SK-N-SH treated with all-trans-retinoic acid at 6 μM for 48 hours (cell line): ENCODE measurements at regions not wholly inside any gene's neighbourhood (a gene's known extent, or its start where the extent isn't known, plus 50 kb on each side); places are given as distances from the start of the nearest gene placed in this dataset.
"Not testable (repeated sequence)": the region's sequence is repeated elsewhere in the genome, so short reads cannot be mapped to it uniquely, and the experiment has no call there.

ENCODE experiments used
- ATAC-seq: fragments of 200-7000 bp; cut with Tn5 transposase; 3 replicates; pipeline ENCODE4 v1.9.1; 2020; ENCODE audit warnings: mild to moderate bottlenecking, moderate library complexity
- ARNTL ChIP-seq: fragments of 450-650 bp; formaldehyde crosslinking; IDR thresholded peaks from 2 replicates; pipeline ENCODE4 v1.5.0; 2020; ENCODE audit warnings: low read depth, mild to moderate bottlenecking, moderate library complexity, borderline replicate concordance
- BACH2 ChIP-seq: fragments of 250-450 bp; sonication (Bioruptor Pico); IDR thresholded peaks from 2 replicates; pipeline ENCODE4 v1.9.0; 2021; ENCODE audit warnings: mild to moderate bottlenecking, borderline replicate concordance
- CSDC2 ChIP-seq: fragments of 250-450 bp; sonication (Bioruptor Pico); IDR thresholded peaks from 2 replicates; pipeline ENCODE4 v1.5.0; 2020; ENCODE audit warnings: mild to moderate bottlenecking, moderate library complexity
- CSRNP3 ChIP-seq: fragments of 250-450 bp; sonication (Bioruptor Pico); IDR thresholded peaks from 2 replicates; pipeline ENCODE4 v1.5.1; 2021; ENCODE audit warnings: mild to moderate bottlenecking, moderate library complexity
- ESRRG ChIP-seq: fragments of 250-450 bp; sonication (Bioruptor Pico); IDR thresholded peaks from 2 replicates; pipeline ENCODE4 v1.6.1; 2021; ENCODE audit warnings: mild to moderate bottlenecking
- GLIS3 ChIP-seq: fragments of 250-450 bp; sonication (Bioruptor Pico); IDR thresholded peaks from 2 replicates; pipeline ENCODE4 v1.5.0; 2020; ENCODE audit warnings: mild to moderate bottlenecking, moderate library complexity
- ISL1 ChIP-seq: fragments of 250-450 bp; sonication (Bioruptor Pico); IDR thresholded peaks from 2 replicates; pipeline ENCODE4 v2.1.2; 2022; ENCODE audit warnings: mild to moderate bottlenecking, moderate library complexity
- OSR1 ChIP-seq: fragments of 250-450 bp; sonication (Bioruptor Pico); IDR thresholded peaks from 2 replicates; pipeline ENCODE4 v1.8.0; 2022; ENCODE audit warnings: moderate library complexity, mild to moderate bottlenecking, inconsistent platforms
- PATZ1 ChIP-seq: fragments of 250-450 bp; sonication (Bioruptor Pico); IDR thresholded peaks from 2 replicates; pipeline ENCODE4 v1.8.0; 2020; ENCODE audit warnings: mild to moderate bottlenecking, moderate library complexity, borderline replicate concordance
- POU6F1 ChIP-seq: fragments of 250-450 bp; sonication (Bioruptor Pico); IDR thresholded peaks from 2 replicates; pipeline ENCODE4 v1.8.0; 2021; ENCODE audit warnings: low read depth, mild to moderate bottlenecking, moderate library complexity, borderline replicate concordance
- PPARA ChIP-seq: fragments of 250-450 bp; sonication (Bioruptor Pico); IDR thresholded peaks from 2 replicates; pipeline ENCODE4 v1.5.0; 2020; ENCODE audit warnings: mild to moderate bottlenecking, borderline replicate concordance
- RARB ChIP-seq: fragments of 250-450 bp; sonication (Bioruptor Pico); IDR thresholded peaks from 2 replicates; pipeline ENCODE4 v1.8.0; 2021; ENCODE audit warnings: mild to moderate bottlenecking, moderate library complexity
- SNAI2 ChIP-seq: fragments of 250-450 bp; sonication (Bioruptor Pico); IDR thresholded peaks from 2 replicates; pipeline ENCODE4 v1.5.0; 2020; ENCODE audit warnings: mild to moderate bottlenecking, moderate library complexity
- TCF4 ChIP-seq: fragments of 250-450 bp; sonication (Bioruptor Pico); IDR thresholded peaks from 2 replicates; pipeline ENCODE4 v1.8.0; 2021; ENCODE audit warnings: mild to moderate bottlenecking, moderate library complexity, borderline replicate concordance
- TOX ChIP-seq: fragments of 250-450 bp; sonication (Bioruptor Pico); IDR thresholded peaks from 2 replicates; pipeline ENCODE4 v1.8.0; 2021; ENCODE audit warnings: mild to moderate bottlenecking, moderate library complexity, borderline replicate concordance
- TSHZ2 ChIP-seq: fragments of 250-450 bp; sonication (Bioruptor Pico); IDR thresholded peaks from 2 replicates; pipeline ENCODE4 v1.5.0; 2020; ENCODE audit warnings: mild to moderate bottlenecking, moderate library complexity
- ZC3H10 ChIP-seq: fragments of 250-450 bp; sonication (Bioruptor Pico); IDR thresholded peaks from 2 replicates; pipeline ENCODE4 v1.5.1; 2021; ENCODE audit warnings: mild to moderate bottlenecking, moderate library complexity
- ZFP3 ChIP-seq: fragments of 250-450 bp; sonication (Bioruptor Pico); IDR thresholded peaks from 2 replicates; pipeline ENCODE4 v1.5.0; 2020; ENCODE audit warnings: mild to moderate bottlenecking, moderate library complexity
- ZFP30 ChIP-seq: fragments of 450-650 bp; formaldehyde crosslinking; IDR thresholded peaks from 2 replicates; pipeline ENCODE4 v1.5.0; 2022; ENCODE audit warnings: mild to moderate bottlenecking, moderate library complexity
- ZNF565 ChIP-seq: fragments of 450-650 bp; formaldehyde crosslinking; conservative IDR thresholded peaks from 2 replicates; pipeline ENCODE4 v1.5.0; 2020; ENCODE audit warnings: low read depth, mild to moderate bottlenecking, moderate library complexity
- ZNF70 ChIP-seq: fragments of 450-650 bp; formaldehyde crosslinking; IDR thresholded peaks from 2 replicates; pipeline ENCODE4 v1.5.0; 2020; ENCODE audit warnings: mild to moderate bottlenecking, moderate library complexity
- TF ChIP-seq, protein P1 (sequence below): fragments of 250-450 bp; sonication (Bioruptor Pico); IDR thresholded peaks from 2 replicates; pipeline ENCODE4 v1.5.1; 2020; ENCODE audit warnings: low read depth, mild to moderate bottlenecking, moderate library complexity

DNA sequence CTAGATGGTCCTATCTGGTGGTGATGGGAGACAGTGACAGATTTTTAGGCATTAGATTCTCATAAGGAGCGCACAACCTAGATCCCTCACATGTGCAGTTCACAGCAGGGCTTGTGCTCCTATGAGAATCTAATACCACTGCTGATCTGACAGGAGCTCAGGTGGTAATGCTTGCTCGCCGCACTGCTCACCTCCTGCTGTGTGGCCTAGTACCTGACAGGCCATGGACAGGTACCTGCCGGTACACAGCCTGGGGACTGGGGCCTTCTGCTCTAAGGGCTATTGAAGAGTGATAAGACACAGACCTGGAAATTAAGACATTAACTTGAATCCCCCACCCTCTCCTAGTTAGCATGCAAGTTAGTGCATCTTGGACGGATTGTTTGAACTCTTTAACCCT is 64.4 kb downstream of the KLRB1 start:
- ATAC-seq, result not testable (repeated sequence)

DNA sequence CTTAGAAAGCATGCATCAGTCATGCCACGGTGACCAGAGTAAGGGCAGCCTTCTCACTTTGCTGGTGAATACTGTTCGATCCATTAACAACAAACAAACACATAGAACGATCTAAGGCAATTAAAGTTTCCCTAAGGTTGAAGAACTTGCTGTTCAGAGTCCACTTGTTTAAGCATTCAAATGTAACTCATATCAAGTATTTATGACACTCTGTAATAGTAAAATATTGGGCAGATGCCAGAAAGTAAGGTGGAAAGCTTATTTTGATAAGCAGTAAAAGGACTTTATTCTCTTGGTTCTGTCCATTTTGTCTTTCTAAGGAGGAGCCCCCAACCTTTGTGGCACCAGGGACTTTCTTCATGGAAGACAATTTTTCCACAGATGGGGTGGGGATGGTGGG is 64.9 kb downstream of the KLRB1 start:
- not testable (repeated sequence) for ATAC-seq

DNA sequence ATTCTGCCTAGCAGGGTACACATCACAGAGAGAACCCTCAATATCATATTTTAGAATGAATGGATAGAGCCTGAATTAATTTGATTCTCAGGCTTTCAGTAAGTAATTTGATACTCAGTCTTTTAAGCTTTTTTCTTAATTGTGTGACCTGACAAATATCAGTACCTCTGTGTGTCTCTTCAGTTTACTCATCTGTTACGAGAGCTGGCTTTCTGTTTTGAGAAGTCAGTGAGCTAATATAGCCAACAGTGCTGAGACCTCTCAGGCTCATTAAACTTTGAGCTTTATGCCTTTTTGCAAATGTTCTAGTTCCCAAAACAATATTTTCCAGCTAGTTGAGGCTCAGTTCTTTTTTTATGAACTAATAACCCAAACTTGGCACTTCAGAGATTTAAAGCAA is 91.8 kb downstream of the KLRB1 start:
- ATAC-seq, result not testable (repeated sequence)

DNA sequence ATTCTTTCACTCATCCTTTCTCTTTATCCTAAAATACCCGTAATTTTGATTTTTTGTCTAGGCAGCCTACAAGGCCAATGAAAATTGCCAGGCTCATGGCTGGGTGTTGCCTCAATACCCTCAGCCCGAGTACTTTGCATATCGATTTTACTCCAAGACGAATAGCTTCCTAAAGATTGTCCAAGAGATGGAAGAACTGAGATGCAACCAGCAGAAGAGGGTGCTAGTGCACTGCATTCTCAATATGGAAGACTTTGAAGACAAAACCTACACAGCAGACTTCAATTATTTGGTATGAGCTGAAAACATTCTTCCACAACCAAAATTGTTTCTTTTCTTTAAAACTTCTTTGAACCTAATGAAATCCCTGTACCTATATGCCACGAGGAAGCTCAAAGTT is 95.0 kb downstream of the KLRB1 start:
- not testable (repeated sequence) for ATAC-seq

GRCh38 chr12:9510392-9511011 is 97.2 kb downstream of the KLRB1 start:
- ATAC-seq, result not testable (repeated sequence)

- no peak for TF ChIP-seq ARNTL (CRISPR knock-in tag)
- no peak for TF ChIP-seq TOX (CRISPR knock-in tag)
- TF ChIP-seq RARB, result no peak
- TF ChIP-seq BACH2 (CRISPR knock-in tag), result no peak
- TF ChIP-seq CSDC2, result no peak
- no peak for TF ChIP-seq GLIS3 (CRISPR knock-in tag)
- TF ChIP-seq CSRNP3, result no peak
- TF ChIP-seq TSHZ2 (CRISPR knock-in tag), result no peak
- TF ChIP-seq ZNF70 (CRISPR knock-in tag), result no peak
- no peak for TF ChIP-seq ISL1 (CRISPR knock-in tag)
- TF ChIP-seq ESRRG (CRISPR knock-in tag), result no peak
- no peak for TF ChIP-seq ZFP30 (CRISPR knock-in tag)
- TF ChIP-seq ZC3H10 (CRISPR knock-in tag), result no peak
- TF ChIP-seq, protein P1, sequence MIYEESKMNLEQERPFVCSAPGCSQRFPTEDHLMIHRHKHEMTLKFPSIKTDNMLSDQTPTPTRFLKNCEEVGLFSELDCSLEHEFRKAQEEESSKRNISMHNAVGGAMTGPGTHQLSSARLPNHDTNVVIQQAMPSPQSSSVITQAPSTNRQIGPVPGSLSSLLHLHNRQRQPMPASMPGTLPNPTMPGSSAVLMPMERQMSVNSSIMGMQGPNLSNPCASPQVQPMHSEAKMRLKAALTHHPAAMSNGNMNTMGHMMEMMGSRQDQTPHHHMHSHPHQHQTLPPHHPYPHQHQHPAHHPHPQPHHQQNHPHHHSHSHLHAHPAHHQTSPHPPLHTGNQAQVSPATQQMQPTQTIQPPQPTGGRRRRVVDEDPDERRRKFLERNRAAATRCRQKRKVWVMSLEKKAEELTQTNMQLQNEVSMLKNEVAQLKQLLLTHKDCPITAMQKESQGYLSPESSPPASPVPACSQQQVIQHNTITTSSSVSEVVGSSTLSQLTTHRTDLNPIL (CRISPR knock-in tag), result no peak
- no peak for TF ChIP-seq ZFP3 (CRISPR knock-in tag)
- no peak for TF ChIP-seq PPARA (CRISPR knock-in tag)
- no peak for TF ChIP-seq OSR1 (CRISPR knock-in tag)
- no peak for TF ChIP-seq SNAI2 (CRISPR knock-in tag)
- TF ChIP-seq, all 23 proteins: peak for 0
- no peak for ATAC-seq
These were observed 98.1 kb downstream of the KLRB1 start for GRCh38 chr12:9509464-9510161.

GRCh38 chr12:9506746-9507145 is 101.0 kb downstream of the KLRB1 start:
- no peak for ATAC-seq
- TF ChIP-seq TOX (CRISPR knock-in tag) (no peak), PATZ1 (no peak), CSRNP3 (no peak), ISL1 (CRISPR knock-in tag) (no peak), ZNF565 (CRISPR knock-in tag) (no peak), GLIS3 (CRISPR knock-in tag) (no peak), POU6F1 (CRISPR knock-in tag) (no peak), TCF4 (CRISPR knock-in tag) (no peak)
